ENCODE measurements at regions not wholly inside any gene's neighbourhood (a gene's known extent, or its start where the extent isn't known, plus 50 kb on each side); places are given as distances from the start of the nearest gene placed in this dataset.

- peaks cover 8% of the 10 kb centered on the region for H3K27me3 Mint-ChIP-seq (ENCODE audit: unreplicated experiment)
- H3K4me1 Mint-ChIP-seq (ENCODE audit: low read depth, unreplicated experiment) = peaks cover 15% of the 10 kb centered on the region
- H3K9me3 Mint-ChIP-seq (ENCODE audit: unreplicated experiment) = peaks cover 5% of the 10 kb centered on the region
- DNase-seq = no peak
- H3K27ac Mint-ChIP-seq (ENCODE audit: unreplicated experiment) = no peak overlapping the region
- H3K36me3 Mint-ChIP-seq (ENCODE audit: unreplicated experiment) = no peaks in the 10 kb centered on the region
- no peak overlapping the region for H3K4me3 Mint-ChIP-seq (ENCODE audit: unreplicated experiment)
- no peak for TF ChIP-seq CTCF (IDR thresholded peaks at IDR 0.05; ENCODE audit: partially characterized antibody, unreplicated experiment)
Measured at GRCh38 chr2:16321256-16321655, 344.4 kb downstream of the CYRIA start.

DNA sequence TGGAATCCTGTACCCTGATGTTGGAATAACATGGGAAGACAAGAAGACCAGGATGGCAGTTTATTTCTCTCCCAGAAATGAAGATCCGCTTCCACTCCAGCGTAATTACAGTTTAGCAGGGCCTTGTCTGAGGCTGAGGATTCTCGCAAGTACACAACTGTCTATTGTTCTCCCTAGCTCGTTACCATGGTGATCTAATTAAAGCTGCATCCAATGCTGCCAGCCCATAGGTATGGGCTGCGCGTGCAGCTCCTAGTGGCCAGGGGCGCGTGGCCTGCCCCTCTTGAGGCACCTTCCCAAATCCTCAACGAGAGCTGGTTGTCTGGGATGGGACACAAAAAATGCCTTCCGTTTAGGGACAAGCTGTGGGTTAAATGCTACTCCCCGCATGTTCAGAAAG is 344.9 kb downstream of the CYRIA start:
- TF ChIP-seq CTCF (IDR thresholded peaks at IDR 0.05; ENCODE audit: partially characterized antibody, unreplicated experiment) = no peak

GRCh38 chr2:16319551-16320121 is 346.0 kb downstream of the CYRIA start:
- H3K9me3 Mint-ChIP-seq (ENCODE audit: unreplicated experiment) = peaks cover 5% of the 10 kb centered on the region
- H3K4me3 Mint-ChIP-seq (ENCODE audit: unreplicated experiment) = no peak overlapping the region
- DNase-seq = no peak
- H3K36me3 Mint-ChIP-seq (ENCODE audit: unreplicated experiment) = no peaks in the 10 kb centered on the region
- peaks cover 4% of the 10 kb centered on the region for H3K4me1 Mint-ChIP-seq (ENCODE audit: low read depth, unreplicated experiment)
- H3K27ac Mint-ChIP-seq (ENCODE audit: unreplicated experiment) = no peak overlapping the region
- no peak for TF ChIP-seq CTCF (IDR thresholded peaks at IDR 0.05; ENCODE audit: partially characterized antibody, unreplicated experiment)
- peaks cover 8% of the 10 kb centered on the region for H3K27me3 Mint-ChIP-seq (ENCODE audit: unreplicated experiment)

More for the DNA sequence above, 344.9 kb downstream of the CYRIA start:
- H3K4me3 Mint-ChIP-seq (ENCODE audit: unreplicated experiment) = no peak overlapping the region
- peaks cover 5% of the 10 kb centered on the region for H3K9me3 Mint-ChIP-seq (ENCODE audit: unreplicated experiment)
- no peaks in the 10 kb centered on the region for H3K36me3 Mint-ChIP-seq (ENCODE audit: unreplicated experiment)
- no peak overlapping the region for H3K27ac Mint-ChIP-seq (ENCODE audit: unreplicated experiment)
- peaks cover 8% of the 10 kb centered on the region for H3K27me3 Mint-ChIP-seq (ENCODE audit: unreplicated experiment)
- peaks cover 10% of the 10 kb centered on the region for H3K4me1 Mint-ChIP-seq (ENCODE audit: low read depth, unreplicated experiment)
- no peak for DNase-seq

DNA sequence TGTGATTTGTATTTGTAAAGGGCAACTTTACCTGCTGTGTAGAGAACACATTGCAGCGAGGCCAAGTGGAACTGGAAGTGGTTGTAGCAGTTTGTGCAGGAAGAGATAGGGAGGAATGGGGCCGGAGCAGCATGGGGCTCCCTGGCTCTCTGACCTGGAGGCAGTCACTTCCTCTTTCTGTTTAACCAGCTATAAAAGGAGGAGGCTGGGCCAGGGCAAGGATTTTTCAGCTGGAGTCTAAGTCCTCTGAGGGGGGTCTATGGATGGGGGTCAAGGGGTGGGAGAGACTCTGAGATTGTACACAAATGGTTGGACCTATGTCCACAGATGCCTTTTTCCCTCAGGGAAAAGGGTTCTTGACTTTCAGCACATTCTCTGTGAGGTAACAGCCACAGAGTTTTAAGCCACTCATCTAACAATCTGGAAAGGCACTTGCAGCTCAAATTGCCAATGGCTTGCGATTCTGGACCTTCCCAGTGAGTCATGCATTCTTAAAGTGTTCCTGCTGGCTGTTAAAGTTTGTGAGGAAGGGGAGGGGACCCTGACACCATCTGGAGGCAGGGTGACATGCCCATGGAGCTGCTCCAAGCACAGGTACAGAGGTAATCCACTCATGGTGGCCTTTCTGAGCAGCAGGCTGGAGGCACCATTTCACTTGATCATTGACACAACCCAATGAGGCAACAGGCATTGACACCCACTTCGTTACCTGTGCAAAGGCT is 347.0 kb downstream of the CYRIA start:
- DNase-seq = no peak
- H3K27me3 Mint-ChIP-seq (ENCODE audit: unreplicated experiment) = peaks cover 8% of the 10 kb centered on the region
- no peaks in the 10 kb centered on the region for H3K36me3 Mint-ChIP-seq (ENCODE audit: unreplicated experiment)
- TF ChIP-seq CTCF (IDR thresholded peaks at IDR 0.05; ENCODE audit: partially characterized antibody, unreplicated experiment) = no peak
- no peak overlapping the region for H3K4me3 Mint-ChIP-seq (ENCODE audit: unreplicated experiment)
- no peak overlapping the region for H3K27ac Mint-ChIP-seq (ENCODE audit: unreplicated experiment)
- peaks cover 5% of the 10 kb centered on the region for H3K9me3 Mint-ChIP-seq (ENCODE audit: unreplicated experiment)
- H3K4me1 Mint-ChIP-seq (ENCODE audit: low read depth, unreplicated experiment) = peaks cover 4% of the 10 kb centered on the region

GRCh38 chr2:16318051-16318450 is 347.6 kb downstream of the CYRIA start:
- peaks cover 4% of the 10 kb centered on the region for H3K4me1 Mint-ChIP-seq (ENCODE audit: low read depth, unreplicated experiment)
- no peaks in the 10 kb centered on the region for H3K36me3 Mint-ChIP-seq (ENCODE audit: unreplicated experiment)
- H3K4me3 Mint-ChIP-seq (ENCODE audit: unreplicated experiment) = no peak overlapping the region
- peaks cover 8% of the 10 kb centered on the region for H3K27me3 Mint-ChIP-seq (ENCODE audit: unreplicated experiment)
- TF ChIP-seq CTCF (IDR thresholded peaks at IDR 0.05; ENCODE audit: partially characterized antibody, unreplicated experiment) = no peak
- peaks cover 5% of the 10 kb centered on the region for H3K9me3 Mint-ChIP-seq (ENCODE audit: unreplicated experiment)
- H3K27ac Mint-ChIP-seq (ENCODE audit: unreplicated experiment) = no peak overlapping the region
- no peak for DNase-seq
